H1 (cell line): ENCODE measurements at regions not wholly inside any gene's neighbourhood (a gene's known extent, or its start where the extent isn't known, plus 50 kb on each side); places are given as distances from the start of the nearest gene placed in this dataset.

Source experiments
- CTCF ChIA-PET: fragments of 300-600 bp; sonication (Branson Sonifier 250); formaldehyde crosslinking; loops from one replicate; lab custom pipeline; 2021; ENCODE audit not compliant: partially characterized antibody; lab: Charles Lee
- POLR2A ChIA-PET: fragments of 300-600 bp; sonication (Branson Sonifier 250); formaldehyde crosslinking; loops from one replicate; lab custom pipeline; 2021; ENCODE audit warnings: inconsistent platforms; ENCODE audit not compliant: partially characterized antibody; lab: Charles Lee
- DNase-seq, 2 experiments: peaks; one replicate each; pipeline versions ENCODE4 v3.0.0 to v3.0.0-alpha.2; 2010 to 2022; ENCODE audit warnings: low spot score in 2 of 2, low read depth in 1 of 2, mixed read lengths in 1 of 2
- FAIRE-seq: peaks from 2 replicates; lab custom pipeline; 2011; peaks lifted over from hg19 to GRCh38; lab: Jason Lieb, UNC
- H2AFZ ChIP-seq: 2 replicates; pipeline ENCODE4 v1.8.1; 2012; ENCODE audit warnings: low read length, inconsistent platforms
- H2AK5ac ChIP-seq: 2 replicates; pipeline ENCODE4 v1.6.1; 2013; ENCODE audit warnings: low read depth, low read length
- H2BK120ac ChIP-seq: replicated peaks from 2 replicates; pipeline ENCODE3; 2013; ENCODE audit warnings: low read depth, low read length, inconsistent platforms
- H2BK12ac ChIP-seq: 2 replicates; pipeline ENCODE4 v1.6.1; 2013; ENCODE audit warnings: low read depth, low read length
- H2BK15ac ChIP-seq: 2 replicates; pipeline ENCODE4 v1.6.1; 2013; ENCODE audit warnings: low read length
- H2BK20ac ChIP-seq: 2 replicates; pipeline ENCODE4 v1.6.1; 2013; ENCODE audit warnings: low read length
- H2BK5ac ChIP-seq: 2 replicates; pipeline ENCODE4 v1.6.1; 2013; ENCODE audit warnings: low read depth, low read length
- H3K14ac ChIP-seq: 2 replicates; pipeline ENCODE4 v1.6.1; 2013; ENCODE audit warnings: inconsistent platforms; ENCODE audit not compliant: insufficient read length
- H3K18ac ChIP-seq: 2 replicates; pipeline ENCODE4 v1.6.1; 2013; ENCODE audit warnings: low read length; ENCODE audit errors: extremely low read depth
- H3K23ac ChIP-seq: 2 replicates; pipeline ENCODE4 v1.6.1; 2013; ENCODE audit warnings: inconsistent platforms; ENCODE audit not compliant: insufficient read length
- H3K23me2 ChIP-seq: 2 replicates; pipeline ENCODE4 v1.6.1; 2013; ENCODE audit warnings: low read depth, low read length
- H3K27ac ChIP-seq: 2 replicates; pipeline ENCODE4 v1.6.1; 2011; ENCODE audit warnings: low read depth, low read length, inconsistent platforms
- H3K27me3 ChIP-seq, 4 experiments: replicated peaks in 1 of 4; 1 replicate in 1 of 4; 2 replicates in 3 of 4; pipeline versions ENCODE4 v1.6.1 to v1.8.1; 2011 to 2013; ENCODE audit warnings: low read length in 3 of 4, mild to moderate bottlenecking in 3 of 4, inconsistent platforms in 2 of 4, mixed read lengths in 2 of 4, moderate library complexity in 1 of 4; ENCODE audit not compliant: control insufficient read depth in 3 of 4, insufficient read depth in 3 of 4; ENCODE audit errors: extremely low read depth in 1 of 4
- H3K36me3 ChIP-seq, 4 experiments: 2 replicates each; pipeline versions ENCODE4 v1.6.1 to v1.8.1; 2011 to 2013; ENCODE audit warnings: mild to moderate bottlenecking in 4 of 4, low read length in 3 of 4, moderate library complexity in 2 of 4, control low read depth in 1 of 4, inconsistent platforms in 1 of 4; ENCODE audit not compliant: insufficient read depth in 4 of 4, control insufficient read depth in 2 of 4
- H3K4ac ChIP-seq: replicated peaks from 2 replicates; pipeline ENCODE3; 2013; ENCODE audit warnings: low read length, low read depth, mixed read lengths, inconsistent platforms; ENCODE audit not compliant: insufficient read length
- H3K4me1 ChIP-seq, 4 experiments: replicated peaks in 1 of 4; 1 replicate in 1 of 4; 2 replicates in 3 of 4; pipeline versions ENCODE4 v1.6.1 to v1.8.1; 2011 to 2013; ENCODE audit warnings: low read length in 3 of 4, inconsistent platforms in 2 of 4, mixed read lengths in 1 of 4; ENCODE audit not compliant: insufficient read depth in 4 of 4, control insufficient read depth in 3 of 4
- H3K4me2 ChIP-seq, 2 experiments: 2 replicates each; pipeline versions ENCODE4 v1.6.1 to v1.8.1; 2011 to 2013; ENCODE audit warnings: low read depth in 2 of 2, low read length in 2 of 2, control low read depth in 1 of 2, inconsistent platforms in 1 of 2, mild to moderate bottlenecking in 1 of 2; ENCODE audit not compliant: insufficient read depth in 1 of 2
- H3K4me3 ChIP-seq, 4 experiments: fragments of 200-600, 300-600 bp in 1 of 4; sonication (generic), shearing (Covaris generic), sonication (Bioruptor Twin) in 1 of 4; 2 replicates each; pipeline versions ENCODE4 v1.5.1 to v1.8.1; 2011 to 2016; ENCODE audit warnings: low read length in 4 of 4, low read depth in 3 of 4, control low read depth in 2 of 4, inconsistent platforms in 2 of 4, mild to moderate bottlenecking in 2 of 4, mixed read lengths in 1 of 4, moderate library complexity in 1 of 4; ENCODE audit not compliant: insufficient read depth in 2 of 4; ENCODE audit errors: extremely low read depth in 1 of 4
- H3K56ac ChIP-seq: replicated peaks from 2 replicates; pipeline ENCODE3; 2013; ENCODE audit warnings: low read depth, mild to moderate bottlenecking, mixed read lengths, low read length, inconsistent platforms; ENCODE audit not compliant: insufficient read length
- H3K79me1 ChIP-seq: 2 replicates; pipeline ENCODE4 v1.6.1; 2013; ENCODE audit warnings: low read depth, low read length, control low read depth
- H3K79me2 ChIP-seq, 2 experiments: 2 replicates each; pipeline versions ENCODE4 v1.6.1 to v1.8.1; 2012 to 2013; ENCODE audit warnings: low read length in 2 of 2, mild to moderate bottlenecking in 2 of 2, inconsistent platforms in 1 of 2; ENCODE audit not compliant: insufficient read depth in 2 of 2, control insufficient read depth in 1 of 2
- H3K9ac ChIP-seq, 4 experiments: replicated peaks in 1 of 4; 1 replicate in 1 of 4; 2 replicates in 3 of 4; pipeline versions ENCODE4 v1.6.1 to v1.8.1; 2011 to 2013; ENCODE audit warnings: low read depth in 3 of 4, low read length in 3 of 4, control low read depth in 2 of 4, mild to moderate bottlenecking in 2 of 4, moderate library complexity in 2 of 4, inconsistent platforms in 1 of 4; ENCODE audit errors: extremely low read depth in 1 of 4
- H3K9me3 ChIP-seq, 2 experiments: 2 replicates each; pipeline versions ENCODE4 v1.6.1 to v1.8.1; 2012 to 2013; ENCODE audit warnings: mild to moderate bottlenecking in 2 of 2, moderate library complexity in 2 of 2, control low read depth in 1 of 2, inconsistent platforms in 1 of 2, low read depth in 1 of 2, low read length in 1 of 2, mixed read lengths in 1 of 2; ENCODE audit not compliant: insufficient read depth in 2 of 2
- H4K20me1 ChIP-seq, 2 experiments: replicated peaks in 1 of 2; 2 replicates each; pipeline versions ENCODE3 to v1.8.1; 2011 to 2013; ENCODE audit warnings: inconsistent platforms in 2 of 2, low read length in 2 of 2, mild to moderate bottlenecking in 1 of 2; ENCODE audit not compliant: insufficient read depth in 2 of 2, control insufficient read depth in 1 of 2
- H4K5ac ChIP-seq: 2 replicates; pipeline ENCODE4 v1.6.1; 2013; ENCODE audit warnings: low read length, low read depth, mixed read lengths, inconsistent platforms; ENCODE audit not compliant: insufficient read length
- H4K8ac ChIP-seq: 2 replicates; pipeline ENCODE4 v1.8.0; 2013; ENCODE audit warnings: mild to moderate bottlenecking, moderate library complexity, low read length, inconsistent platforms; ENCODE audit not compliant: insufficient read depth; ENCODE audit errors: extremely low read depth
- H4K91ac ChIP-seq: replicated peaks from 2 replicates; pipeline ENCODE3; 2013; ENCODE audit warnings: low read length, mixed read lengths, inconsistent platforms; ENCODE audit not compliant: insufficient read length
- EP300 ChIP-seq, 2 experiments: IDR thresholded peaks; 1 replicate in 1 of 2; 2 replicates in 1 of 2; pipeline ENCODE4 v1.6.1; 2011 to 2012; ENCODE audit warnings: low read depth in 2 of 2, low read length in 2 of 2, mild to moderate bottlenecking in 2 of 2, borderline replicate concordance in 1 of 2, inconsistent platforms in 1 of 2, moderate library complexity in 1 of 2
- JUND ChIP-seq: IDR thresholded peaks from 2 replicates; pipeline ENCODE4 v1.6.1; 2011; ENCODE audit warnings: mild to moderate bottlenecking, improper control_type of control experiment, low read length
- KDM1A ChIP-seq: fragments of 200-600, 300-600 bp; sonication (generic); IDR thresholded peaks from 2 replicates; pipeline ENCODE4 v1.7.1; 2016; ENCODE audit warnings: mild to moderate bottlenecking, low read length, borderline replicate concordance
- KDM5A ChIP-seq: fragments of 200-600 bp; IDR thresholded peaks from 2 replicates; pipeline ENCODE4 v1.7.1; 2012; ENCODE audit warnings: mild to moderate bottlenecking, low read length, inconsistent platforms, mixed read lengths
- POU5F1 ChIP-seq: IDR thresholded peaks from 2 replicates; pipeline ENCODE4 v1.6.1; 2011; ENCODE audit warnings: low read depth, mild to moderate bottlenecking, low read length, moderate library complexity
- RBBP5 ChIP-seq: IDR thresholded peaks from 2 replicates; pipeline ENCODE4 v1.7.1; 2012; ENCODE audit warnings: low read depth, mild to moderate bottlenecking, inconsistent platforms, low read length, moderate library complexity, borderline replicate concordance
- SIX5 ChIP-seq: IDR thresholded peaks from 2 replicates; pipeline ENCODE4 v1.6.1; 2011; ENCODE audit warnings: mild to moderate bottlenecking, low read depth, low read length
- SP4 ChIP-seq: IDR thresholded peaks from 2 replicates; pipeline ENCODE4 v1.6.1; 2012; ENCODE audit warnings: low read length, inconsistent platforms
- TEAD4 ChIP-seq: IDR thresholded peaks from 2 replicates; pipeline ENCODE4 v1.6.1; 2012; ENCODE audit warnings: low read depth, low read length, inconsistent platforms, mixed read lengths
- WGBS, 2 experiments: shearing (Covaris generic) in 1 of 2; methylation state at CpG; one replicate each; pipeline versions ENCODE4 v1.1.6 to v1.1.7; 2013 to 2015; ENCODE audit warnings: low lambda C conversion rate in 2 of 2, mixed read lengths in 2 of 2, inconsistent platforms in 1 of 2, low coverage in 1 of 2, missing lambda C conversion rate in 1 of 2; ENCODE audit not compliant: insufficient replicate concordance in 2 of 2, insufficient coverage in 1 of 2, insufficient read length in 1 of 2; ENCODE audit errors: extremely low coverage in 1 of 2, missing lambda C conversion rate in 1 of 2; 5-methylcytosine and 5-hydroxymethylcytosine counted together

DNA sequence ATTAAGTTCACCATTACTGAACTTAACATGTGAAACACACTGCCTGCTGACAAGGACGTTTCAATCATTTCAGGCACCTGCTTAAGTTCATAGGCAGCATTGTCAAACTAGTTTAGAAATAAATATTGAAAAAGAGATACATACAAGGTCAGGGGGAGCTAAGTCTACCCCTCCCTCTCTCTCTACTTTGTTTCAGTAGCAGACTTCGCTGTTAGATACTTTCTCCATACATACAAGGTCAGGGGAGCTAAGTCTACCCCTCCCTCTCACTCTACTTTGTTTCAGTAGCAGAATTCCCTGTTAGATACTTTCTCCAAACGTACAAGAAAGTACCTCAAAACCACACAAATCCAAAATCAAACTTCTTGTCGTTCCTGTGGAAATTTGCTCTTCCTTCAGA, 387.4 kb upstream of the PDE4D start:
- POLR2A ChIA-PET = no interaction called here
- H3K9ac ChIP-seq = no peak overlapping the region
- H3K56ac ChIP-seq = no peak overlapping the region
- no peak overlapping the region for H2AFZ ChIP-seq
- H4K91ac ChIP-seq = no peak overlapping the region
- H3K27me3 ChIP-seq = no peaks in the 10 kb centered on the region
- H3K4me1 ChIP-seq = no peaks in the 10 kb centered on the region
- H3K23me2 ChIP-seq = no peaks in the 10 kb centered on the region
- no peak overlapping the region for H3K23ac ChIP-seq
- H3K4me3 ChIP-seq = no peak overlapping the region
- H2BK20ac ChIP-seq = no peak overlapping the region
- no peak overlapping the region for H3K14ac ChIP-seq
- H3K18ac ChIP-seq = no peak overlapping the region
- H3K79me1 ChIP-seq = no peaks in the 10 kb centered on the region
- H4K8ac ChIP-seq = no peak overlapping the region
- CTCF ChIA-PET = interaction anchor here (1.2 to 2.3 kb wide), 2 partner anchors 22 to 467 kb away, joined by 3 to 7 read pairs; no protein-coding TSS in a partner anchor
- H2BK5ac ChIP-seq = no peak overlapping the region
- no peak for FAIRE-seq
- no peak overlapping the region for H2BK12ac ChIP-seq
- H2BK120ac ChIP-seq = no peak overlapping the region
- no peak overlapping the region for H4K5ac ChIP-seq
- no peaks in the 10 kb centered on the region for H3K36me3 ChIP-seq
- no peaks in the 10 kb centered on the region for H4K20me1 ChIP-seq
- no peaks in the 10 kb centered on the region for H3K79me2 ChIP-seq
- H3K4me2 ChIP-seq = no peak overlapping the region
- H2BK15ac ChIP-seq = no peak overlapping the region
- H3K9me3 ChIP-seq = no peaks in the 10 kb centered on the region
- WGBS, 2 experiments = 81% methylated on average over 4 of the region's 4 CpGs; no CpG with 5 or more reads in 1 of the 2 experiments
- H2AK5ac ChIP-seq = no peak overlapping the region
- no peak for DNase-seq
- H3K4ac ChIP-seq = no peak overlapping the region
- no peak overlapping the region for H3K27ac ChIP-seq
- TF ChIP-seq KDM1A (no peak), KDM5A (no peak), RBBP5 (no peak), SP4 (no peak), POU5F1 (no peak), SIX5 (no peak), TEAD4 (no peak), JUND (no peak), EP300 (IDR thresholded peaks at IDR 0.05; ENCODE audit: borderline replicate concordance in 1 of 2, low read depth in 2 of 2, low read length in 2 of 2) (no peak)
